Bronchial epithelial cell (primary cell): ENCODE measurements at regions not wholly inside any gene's neighbourhood (a gene's known extent, or its start where the extent isn't known, plus 50 kb on each side); places are given as distances from the start of the nearest gene placed in this dataset.

Experiments used
- DNase-seq: peaks from one replicate; pipeline ENCODE4 v3.0.0-alpha.2; 2010; ENCODE audit warnings: low read depth
- FAIRE-seq: peaks from 2 replicates; lab custom pipeline; 2011; peaks lifted over from hg19 to GRCh38; lab: Jason Lieb, UNC
- H3K27me3 ChIP-seq: 2 replicates; pipeline ENCODE4 v1.5.1; 2011; ENCODE audit warnings: low read length; ENCODE audit not compliant: control insufficient read depth, insufficient read depth
- H3K36me3 ChIP-seq: 2 replicates; pipeline ENCODE4 v1.5.1; 2011; ENCODE audit warnings: low read length; ENCODE audit not compliant: control insufficient read depth, insufficient read depth
- H3K4me3 ChIP-seq: 2 replicates; pipeline ENCODE4 v1.5.1; 2011; ENCODE audit warnings: mild to moderate bottlenecking, low read depth, low read length, control low read depth
- TF ChIP-seq, protein P1 (sequence below): IDR thresholded peaks from 2 replicates; pipeline ENCODE4 v1.5.1; 2011; ENCODE audit warnings: mild to moderate bottlenecking, moderate library complexity, low read length, control low read depth, inconsistent platforms; ENCODE audit not compliant: insufficient read depth, severe bottlenecking

DNA sequence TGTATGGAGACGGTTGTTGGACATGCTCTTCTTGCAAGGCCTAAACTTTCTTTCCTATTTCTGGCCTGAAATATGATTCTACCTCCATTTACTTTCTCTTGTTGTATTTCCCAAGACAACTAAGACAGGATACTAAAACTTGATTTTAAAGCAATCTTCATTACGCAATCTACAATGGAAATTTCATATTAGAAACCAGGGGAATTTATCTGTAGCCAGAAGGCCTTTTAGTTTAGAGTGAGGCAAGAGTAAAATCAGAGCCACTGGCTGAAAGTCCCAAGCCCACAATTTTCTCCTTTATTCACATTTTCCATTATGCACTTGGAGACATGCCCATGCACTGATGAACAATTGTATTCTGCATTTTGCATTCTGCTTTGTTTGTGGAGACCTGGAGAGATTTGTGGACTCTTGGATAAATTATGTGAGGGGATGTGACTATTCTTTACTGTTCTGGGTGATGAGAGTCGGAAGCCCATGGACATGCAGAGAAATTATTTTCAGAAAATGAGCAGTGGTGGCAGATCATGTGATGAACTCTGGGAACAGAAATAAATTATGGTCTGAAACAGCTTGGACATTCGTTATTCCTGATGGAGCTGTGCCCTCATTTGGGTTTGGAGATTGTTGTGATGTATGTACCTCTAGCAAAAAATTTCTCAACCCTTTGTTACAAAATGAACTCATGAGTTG, 336.8 kb downstream of the SEC16B start:
- Histone ChIP-seq H3K4me3 (no peak overlapping the region), H3K36me3 (no peaks in the 10 kb centered on the region), H3K27me3 (no peaks in the 10 kb centered on the region)
- FAIRE-seq (no peak), DNase-seq (no peak)
- TF ChIP-seq, protein P1, sequence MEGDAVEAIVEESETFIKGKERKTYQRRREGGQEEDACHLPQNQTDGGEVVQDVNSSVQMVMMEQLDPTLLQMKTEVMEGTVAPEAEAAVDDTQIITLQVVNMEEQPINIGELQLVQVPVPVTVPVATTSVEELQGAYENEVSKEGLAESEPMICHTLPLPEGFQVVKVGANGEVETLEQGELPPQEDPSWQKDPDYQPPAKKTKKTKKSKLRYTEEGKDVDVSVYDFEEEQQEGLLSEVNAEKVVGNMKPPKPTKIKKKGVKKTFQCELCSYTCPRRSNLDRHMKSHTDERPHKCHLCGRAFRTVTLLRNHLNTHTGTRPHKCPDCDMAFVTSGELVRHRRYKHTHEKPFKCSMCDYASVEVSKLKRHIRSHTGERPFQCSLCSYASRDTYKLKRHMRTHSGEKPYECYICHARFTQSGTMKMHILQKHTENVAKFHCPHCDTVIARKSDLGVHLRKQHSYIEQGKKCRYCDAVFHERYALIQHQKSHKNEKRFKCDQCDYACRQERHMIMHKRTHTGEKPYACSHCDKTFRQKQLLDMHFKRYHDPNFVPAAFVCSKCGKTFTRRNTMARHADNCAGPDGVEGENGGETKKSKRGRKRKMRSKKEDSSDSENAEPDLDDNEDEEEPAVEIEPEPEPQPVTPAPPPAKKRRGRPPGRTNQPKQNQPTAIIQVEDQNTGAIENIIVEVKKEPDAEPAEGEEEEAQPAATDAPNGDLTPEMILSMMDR = no peak

GRCh38 chr1:177631770-177632169, 338.1 kb downstream of the SEC16B start:
- DNase-seq (no peak), FAIRE-seq (no peak)

GRCh38 chr1:177629526-177629925, 340.3 kb downstream of the SEC16B start:
- no peak for FAIRE-seq
- DNase-seq = peak; percentile 77
- no peaks in the 10 kb centered on the region for H3K36me3 ChIP-seq
- H3K27me3 ChIP-seq = no peaks in the 10 kb centered on the region
- TF ChIP-seq, protein P1 = no peak
- no peak overlapping the region for H3K4me3 ChIP-seq

More at GRCh38 chr1:177631770-177632169, 338.1 kb downstream of the SEC16B start:
- Histone ChIP-seq H3K4me3 (no peak overlapping the region), H3K27me3 (no peaks in the 10 kb centered on the region), H3K36me3 (no peaks in the 10 kb centered on the region)
- TF ChIP-seq, protein P1 = no peak

DNA sequence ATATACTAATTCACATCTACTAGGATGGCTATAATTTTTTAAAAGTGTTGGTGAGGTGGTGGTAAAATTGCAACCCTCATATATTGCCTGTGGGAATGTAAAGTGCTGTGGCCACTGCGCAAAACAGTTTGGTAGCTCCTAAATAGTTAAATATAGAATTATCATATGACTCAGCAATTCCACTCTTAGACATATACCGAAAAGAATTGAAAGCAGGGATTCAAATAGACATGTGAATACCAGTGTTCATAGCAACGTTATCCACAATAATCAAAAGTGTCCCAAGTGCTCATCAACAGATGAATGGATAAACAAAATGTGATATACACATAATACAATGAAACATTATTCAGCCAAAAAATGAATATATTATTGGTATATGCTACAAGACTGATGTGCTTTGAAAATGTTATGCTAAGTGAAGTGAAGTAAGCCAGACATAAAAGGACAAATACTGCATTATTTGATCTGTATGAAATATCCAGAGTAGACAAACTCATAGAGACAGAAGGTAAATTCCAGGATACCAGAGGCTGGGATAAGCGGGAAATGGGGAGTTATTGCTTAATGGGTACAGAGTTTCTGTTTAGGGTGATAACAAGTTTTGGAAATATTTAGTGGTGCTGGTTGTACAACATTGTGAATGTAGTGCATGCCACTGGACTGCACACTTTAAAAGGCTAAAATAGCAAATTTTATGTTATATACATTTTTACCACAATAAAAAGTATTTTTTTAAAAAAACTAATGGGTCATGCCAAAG, 342.5 kb downstream of the SEC16B start:
- FAIRE-seq = no peak
- no peak overlapping the region for H3K4me3 ChIP-seq
- TF ChIP-seq, protein P1 = no peak
- no peaks in the 10 kb centered on the region for H3K27me3 ChIP-seq
- no peak for DNase-seq
- no peaks in the 10 kb centered on the region for H3K36me3 ChIP-seq

DNA sequence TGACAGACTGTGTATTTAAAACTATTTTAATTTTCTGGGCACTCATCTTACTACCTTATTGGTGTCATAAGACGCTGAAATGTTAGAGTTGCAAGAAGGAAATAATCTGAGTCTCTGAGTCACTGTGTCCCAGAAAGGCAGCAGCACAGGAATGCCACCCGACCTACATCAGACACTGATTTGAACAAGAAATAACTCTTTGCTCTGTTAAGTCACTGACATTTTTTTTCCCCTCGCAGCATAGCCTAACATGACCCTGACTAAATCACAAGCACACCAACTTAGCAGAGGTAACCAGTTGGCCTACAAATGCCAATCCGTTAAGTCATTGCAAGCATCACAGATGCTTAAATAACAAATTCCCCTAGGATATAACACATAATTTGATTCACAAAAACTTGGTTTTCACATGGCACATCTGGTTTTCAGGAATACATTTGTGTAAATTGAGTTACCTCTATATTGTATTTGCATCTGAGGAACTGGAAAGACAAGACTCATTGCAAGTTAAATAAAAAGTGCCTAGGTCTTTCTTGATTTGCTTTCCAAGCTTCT, 349.1 kb downstream of the SEC16B start:
- Histone ChIP-seq H3K4me3 (no peak overlapping the region), H3K27me3 (no peaks in the 10 kb centered on the region), H3K36me3 (no peaks in the 10 kb centered on the region)
- FAIRE-seq (no peak), DNase-seq (peak; percentile 60)
- TF ChIP-seq, protein P1 = no peak
